ENCODE measurements at regions not wholly inside any gene's neighbourhood (a gene's known extent, or its start where the extent isn't known, plus 50 kb on each side); places are given as distances from the start of the nearest gene placed in this dataset.

GRCh38 chr7:114785496-114785895 lies 136.4 kb upstream of the MDFIC start:
- intact Hi-C loops (cut with DNase I; ENCODE audit: low total_unique reads): no loop called here
- no peak for TF ChIP-seq CTCF (IDR thresholded peaks at IDR 0.05)
- TF ChIP-seq POLR2A (IDR thresholded peaks at IDR 0.05): no peak
- no peak for DNase-seq (ENCODE audit: low spot score in 2 of 2)
- WGBS, 2 donors: 20 to 21% methylated on average over 3 of the region's 3 CpGs
- no peak overlapping the region for H3K4me3 ChIP-seq (ENCODE audit: low read depth, poor library complexity, severe bottlenecking)

DNA sequence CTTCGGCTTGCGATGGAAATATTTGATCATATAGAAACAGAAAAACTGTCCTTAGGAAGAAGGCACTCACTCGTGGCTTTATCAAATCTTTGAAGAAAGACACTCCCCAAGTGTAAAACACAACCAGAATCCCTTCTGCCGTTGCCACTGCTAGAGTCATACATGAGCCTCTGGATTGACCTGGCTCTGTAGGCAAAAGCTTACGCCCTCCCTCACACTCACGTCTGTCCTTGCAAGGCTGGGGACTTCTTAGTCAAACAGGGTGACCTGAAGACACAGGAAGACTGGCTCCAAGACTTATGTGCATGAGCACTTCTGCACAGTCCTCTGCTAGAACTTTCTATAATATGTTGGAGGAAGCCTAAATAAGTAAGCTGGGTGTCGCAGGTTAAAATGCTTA lies 135.4 kb upstream of the MDFIC start:
- intact Hi-C loops (cut with DNase I; ENCODE audit: low total_unique reads): no loop called here
- TF ChIP-seq POLR2A (IDR thresholded peaks at IDR 0.05) (no peak), CTCF (IDR thresholded peaks at IDR 0.05) (no peak)
- no peak for DNase-seq (ENCODE audit: low spot score in 2 of 2)
- 74 to 80% methylated on average over 7 of the region's 7 CpGs for WGBS, 2 donors
- no peak overlapping the region for H3K4me3 ChIP-seq (ENCODE audit: low read depth, poor library complexity, severe bottlenecking)

DNA sequence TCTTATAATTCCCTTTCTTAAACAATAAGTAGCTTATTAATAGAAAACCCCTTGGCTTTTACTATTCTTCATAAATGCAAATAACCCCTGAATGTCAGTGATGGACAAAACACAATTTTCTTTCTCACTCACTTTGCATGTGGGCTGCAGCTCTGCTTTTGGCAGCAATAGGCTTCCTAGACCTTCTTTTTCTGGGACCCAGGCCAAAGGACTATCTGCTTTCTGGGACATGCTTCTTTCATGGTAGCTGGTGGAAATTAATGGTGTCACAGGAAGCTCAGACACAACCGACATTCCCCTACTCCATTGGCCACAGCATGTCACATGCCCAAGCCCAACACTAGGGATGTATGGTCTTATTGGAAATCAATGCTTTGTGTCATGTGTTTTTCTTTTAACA lies 134.3 kb upstream of the MDFIC start:
- no peak for TF ChIP-seq CTCF (IDR thresholded peaks at IDR 0.05)
- no peak for TF ChIP-seq POLR2A (IDR thresholded peaks at IDR 0.05)
- intact Hi-C loops (cut with DNase I; ENCODE audit: low total_unique reads): no loop called here
- no peak overlapping the region for H3K4me3 ChIP-seq (ENCODE audit: low read depth, poor library complexity, severe bottlenecking)
- DNase-seq (ENCODE audit: low spot score in 2 of 2): no peak
- 71 to 75% methylated on average over 1 of the region's 1 CpG for whole genome bisulfite sequencing, 2 donors

DNA sequence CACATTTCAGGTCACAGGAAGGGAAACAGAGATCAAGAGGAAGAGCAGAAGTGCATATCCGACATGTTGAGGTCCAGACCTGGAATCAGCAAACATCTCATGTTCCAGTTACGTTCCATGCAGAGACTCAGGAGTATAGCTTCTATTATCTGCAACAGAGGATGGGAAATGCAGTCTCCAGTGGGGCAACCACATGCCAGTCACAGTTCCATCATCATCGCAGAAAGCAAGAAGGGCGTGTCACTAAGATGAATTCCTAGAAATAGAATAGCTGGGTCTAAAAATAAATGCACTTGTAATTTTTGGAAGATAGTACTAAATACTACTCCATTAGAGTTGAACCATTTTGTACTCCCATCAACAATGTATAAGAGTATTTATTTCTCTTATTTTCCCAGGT lies 133.2 kb upstream of the MDFIC start:
- no peak overlapping the region for H3K4me3 ChIP-seq (ENCODE audit: low read depth, poor library complexity, severe bottlenecking)
- WGBS, 2 donors: 84 to 93% methylated on average over 4 of the region's 4 CpGs
- DNase-seq (ENCODE audit: low spot score in 2 of 2): no peak
- no peak for TF ChIP-seq POLR2A (IDR thresholded peaks at IDR 0.05)
- TF ChIP-seq CTCF (IDR thresholded peaks at IDR 0.05): no peak
- intact Hi-C loops (cut with DNase I; ENCODE audit: low total_unique reads): no loop called here

- 55 to 63% methylated on average over 2 of the region's 2 CpGs for WGBS, 2 donors
- DNase-seq (ENCODE audit: low spot score in 2 of 2): no peak
- intact Hi-C loops (cut with DNase I; ENCODE audit: low total_unique reads): no loop called here
- TF ChIP-seq POLR2A (IDR thresholded peaks at IDR 0.05): no peak
- TF ChIP-seq CTCF (IDR thresholded peaks at IDR 0.05): no peak
- H3K4me3 ChIP-seq (ENCODE audit: low read depth, poor library complexity, severe bottlenecking): no peak overlapping the region
Measured at GRCh38 chr7:114789161-114789560, 132.7 kb upstream of the MDFIC start.

- TF ChIP-seq POLR2A (IDR thresholded peaks at IDR 0.05) (no peak), CTCF (IDR thresholded peaks at IDR 0.05) (no peak)
- DNase-seq (ENCODE audit: low spot score in 2 of 2): no peak
- H3K4me3 ChIP-seq (ENCODE audit: low read depth, poor library complexity, severe bottlenecking): no peak overlapping the region
- intact Hi-C loops (cut with DNase I; ENCODE audit: low total_unique reads): no loop called here
- WGBS, 2 donors: 53 to 57% methylated on average over 3 of the region's 3 CpGs
Measured at GRCh38 chr7:114789871-114790311, 132.0 kb upstream of the MDFIC start.

Measured in lower leg skin (tissue), 4 donors.